T-cell (primary cell): ENCODE measurements at regions not wholly inside any gene's neighbourhood (a gene's known extent, or its start where the extent isn't known, plus 50 kb on each side); places are given as distances from the start of the nearest gene placed in this dataset.

Source experiments
- ATAC-seq, 4 experiments: fragments of 200-7000 bp in 3 of 4; fragments of 150-1000 bp in 1 of 4; cut with Tn5 transposase; replicated peaks in 1 of 4; 1 replicate in 3 of 4; 2 replicates in 1 of 4; pipeline ENCODE4 v1.10.0; 2021; ENCODE audit warnings: moderate library complexity in 3 of 4, mild to moderate bottlenecking in 2 of 4, moderate number of reproducible peaks in 1 of 4
- CTCF ChIA-PET, 2 donors: fragments of 300-600 bp; sonication (Branson Sonifier 250); formaldehyde crosslinking; loops; one replicate each; lab custom pipeline; 2022; ENCODE audit warnings: antibody characterized with exemption in 2 of 2; lab: Charles Lee
- POLR2A ChIA-PET, 2 donors: fragments of 300-600 bp; sonication (Branson Sonifier 250); formaldehyde crosslinking; loops; one replicate each; lab custom pipeline; 2022; ENCODE audit warnings: antibody characterized with exemption in 2 of 2; lab: Charles Lee
- DNase-seq, 35 experiments: peaks; one replicate each; pipeline versions ENCODE4 v3.0.0 to v3.0.0-alpha.2; 2013 to 2023
- H3K27ac ChIP-seq: one replicate; pipeline ENCODE4 v1.5.1; 2013; ENCODE audit warnings: low read length
- H3K27me3 ChIP-seq, 2 experiments: replicated peaks in 1 of 2; 1 replicate in 1 of 2; 2 replicates in 1 of 2; pipeline versions ENCODE4 v1.6.1 to v1.7.0; 2013; ENCODE audit warnings: low read length in 1 of 2, mixed read lengths in 1 of 2; ENCODE audit not compliant: control insufficient read depth in 2 of 2, insufficient read depth in 2 of 2; ENCODE audit errors: extremely low read depth in 1 of 2
- H3K36me3 ChIP-seq, 2 donors: 1 replicate in 1 of 2; 2 replicates in 1 of 2; pipeline versions ENCODE4 v1.6.1 to v1.7.0; 2013; ENCODE audit warnings: low read length in 1 of 2; ENCODE audit not compliant: control insufficient read depth in 2 of 2, insufficient read depth in 1 of 2; ENCODE audit errors: extremely low read depth in 1 of 2
- H3K4me1 ChIP-seq, 2 experiments: 1 replicate in 1 of 2; 2 replicates in 1 of 2; pipeline versions ENCODE4 v1.6.1 to v1.7.0; 2013; ENCODE audit warnings: low read length in 2 of 2, mixed read lengths in 1 of 2; ENCODE audit not compliant: insufficient read depth in 2 of 2, control insufficient read depth in 1 of 2; ENCODE audit errors: extremely low read depth in 1 of 2
- H3K4me3 ChIP-seq, 2 donors: 1 replicate in 1 of 2; 2 replicates in 1 of 2; pipeline versions ENCODE4 v1.5.1 to v1.7.0; 2013; ENCODE audit warnings: mild to moderate bottlenecking in 2 of 2, low read length in 1 of 2, moderate library complexity in 1 of 2; ENCODE audit not compliant: control insufficient read depth in 1 of 2; ENCODE audit errors: extremely low read depth in 1 of 2
- H3K9me3 ChIP-seq: 2 replicates; pipeline ENCODE4 v1.7.0; 2013
- H3K27ac Mint-ChIP-seq, 2 donors: one replicate each; pipeline ENCODE4 v1.8.0; 2020 to 2021; ENCODE audit warnings: mild to moderate bottlenecking in 2 of 2, mixed read lengths in 2 of 2
- H3K27me3 Mint-ChIP-seq, 2 donors: one replicate each; pipeline ENCODE4 v1.8.0; 2021 to 2022; ENCODE audit warnings: mixed read lengths in 2 of 2
- H3K36me3 Mint-ChIP-seq: one replicate; pipeline ENCODE4 v1.8.0; 2021; ENCODE audit warnings: mixed read lengths
- H3K4me1 Mint-ChIP-seq, 3 donors: one replicate each; pipeline ENCODE4 v1.8.0; 2020 to 2022; ENCODE audit warnings: mixed read lengths in 3 of 3, mild to moderate bottlenecking in 1 of 3
- H3K4me3 Mint-ChIP-seq, 3 donors: one replicate each; pipeline ENCODE4 v1.8.0; 2020 to 2022; ENCODE audit warnings: mild to moderate bottlenecking in 3 of 3, mixed read lengths in 3 of 3, moderate library complexity in 3 of 3
- H3K9me3 Mint-ChIP-seq, 3 donors: one replicate each; pipeline ENCODE4 v1.8.0; 2020 to 2022; ENCODE audit warnings: mixed read lengths in 3 of 3
- WGBS: methylation state at CpG from one replicate; pipeline ENCODE4 v1.1.5; 2013; ENCODE audit warnings: missing lambda C conversion rate; ENCODE audit not compliant: insufficient coverage; 5-methylcytosine and 5-hydroxymethylcytosine counted together

DNA sequence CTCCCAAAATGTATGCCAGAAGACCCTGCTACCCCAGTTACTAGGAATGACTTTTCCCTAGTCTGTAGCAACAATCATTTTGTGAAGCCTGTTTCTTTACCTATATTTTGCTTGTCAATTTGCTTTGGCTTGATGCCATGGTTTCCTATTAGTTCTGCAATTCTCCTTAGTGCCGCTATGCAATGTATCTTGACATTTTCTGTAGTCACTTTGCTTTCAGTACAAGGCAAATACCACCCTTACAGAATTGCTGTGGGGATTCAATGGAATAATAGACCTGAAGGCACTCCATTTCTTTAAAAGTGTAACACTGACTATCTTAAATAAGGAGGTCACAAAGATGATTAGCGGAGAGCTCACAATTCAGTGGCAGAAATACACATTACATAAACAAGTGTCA, 291.1 kb downstream of the NR2F1-AS1 start:
- Mint-ChIP-seq H3K9me3 (peaks cover 9 to 15% (median 14%) of the 10 kb centered on the region in 3 donors), H3K4me1 (no peaks in the 10 kb centered on the region), H3K4me3 (no peak overlapping the region), H3K27me3 (no peaks in the 10 kb centered on the region), H3K27ac (no peak overlapping the region), H3K36me3 (no peaks in the 10 kb centered on the region)
- Histone ChIP-seq H3K36me3 (no peaks in the 10 kb centered on the region), H3K27me3 (no peaks in the 10 kb centered on the region), H3K4me1 (no peaks in the 10 kb centered on the region), H3K9me3 (no peaks in the 10 kb centered on the region), H3K4me3 (no peak overlapping the region), H3K27ac (no peak overlapping the region)
- ATAC-seq (no peak), DNase-seq (no peak)
- CTCF ChIA-PET, result no interaction called here
- WGBS, result no CpG with 5 or more reads among the region's 2 CpGs
- POLR2A ChIA-PET, result no interaction called here

DNA sequence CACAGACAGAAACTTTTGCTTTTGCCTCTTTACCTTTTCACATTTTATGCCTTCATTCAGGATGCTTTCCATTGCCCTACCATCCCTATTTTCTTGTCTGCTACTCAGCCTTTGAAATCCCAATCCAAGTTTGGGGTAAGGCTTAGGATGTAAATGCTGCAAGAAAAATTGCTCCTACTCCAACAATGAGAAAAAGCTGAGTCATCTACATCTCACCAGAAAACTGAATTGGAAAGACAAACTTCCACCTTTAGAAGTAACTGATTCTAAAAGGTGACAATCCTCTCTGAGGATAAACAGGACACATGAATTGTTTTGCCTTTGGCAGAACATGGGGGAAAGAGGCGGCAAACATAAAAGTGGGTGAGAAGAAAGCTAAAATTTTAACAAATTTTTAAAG, 295.6 kb downstream of the NR2F1-AS1 start:
- Histone ChIP-seq H3K4me3 (no peak overlapping the region), H3K9me3 (no peaks in the 10 kb centered on the region), H3K36me3 (no peaks in the 10 kb centered on the region), H3K27ac (no peak overlapping the region), H3K4me1 (no peaks in the 10 kb centered on the region), H3K27me3 (no peaks in the 10 kb centered on the region)
- no peaks in the 10 kb centered on the region for H3K4me1 Mint-ChIP-seq
- no peaks in the 10 kb centered on the region for H3K36me3 Mint-ChIP-seq
- ChIA-PET POLR2A (no interaction called here), CTCF (no interaction called here)
- ATAC-seq, result no peak
- no peak for DNase-seq
- WGBS, result no CpG with 5 or more reads among the region's 1 CpG
- no peak overlapping the region for H3K27ac Mint-ChIP-seq
- no peak overlapping the region for H3K4me3 Mint-ChIP-seq
- H3K9me3 Mint-ChIP-seq, result peaks cover 9 to 15% (median 14%) of the 10 kb centered on the region in 3 donors
- no peaks in the 10 kb centered on the region for H3K27me3 Mint-ChIP-seq

DNA sequence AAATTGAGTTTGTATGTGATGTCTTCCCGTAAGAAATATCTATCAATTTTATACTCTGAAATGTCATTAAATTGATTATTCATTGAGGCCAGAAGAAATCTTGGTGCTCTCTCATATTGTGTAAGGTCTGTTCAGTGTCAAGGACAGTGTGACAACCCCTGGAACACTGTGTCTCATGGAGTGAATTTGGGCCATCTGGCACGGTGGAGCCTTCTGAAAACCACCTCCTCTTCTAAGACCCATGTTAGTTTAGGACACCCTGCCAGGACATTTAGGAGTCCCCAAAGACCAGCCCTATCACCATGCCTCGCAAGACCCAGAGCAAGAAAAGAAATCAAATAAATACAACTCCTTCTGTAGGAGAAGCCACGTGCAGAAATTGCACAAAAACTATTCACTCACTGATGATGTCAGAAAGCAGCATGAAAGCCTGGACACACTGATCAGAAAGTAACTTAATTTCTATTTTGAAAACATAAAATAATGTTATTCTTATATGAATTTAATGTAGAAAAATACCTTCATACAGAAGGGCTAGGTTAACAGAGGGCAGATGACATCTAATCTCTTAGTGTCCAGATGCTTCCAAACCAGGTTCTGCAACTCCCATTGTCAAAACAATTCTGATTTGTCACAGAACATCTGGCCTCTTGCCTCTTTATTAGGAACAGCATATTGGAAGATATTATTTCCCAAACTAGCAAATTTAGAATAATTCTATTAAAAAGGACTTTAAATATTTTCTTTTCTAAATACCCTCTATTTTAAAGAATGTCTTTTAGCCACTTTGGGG, 298.8 kb downstream of the NR2F1-AS1 start:
- Histone ChIP-seq H3K9me3 (no peaks in the 10 kb centered on the region), H3K27me3 (no peaks in the 10 kb centered on the region), H3K4me3 (no peak overlapping the region), H3K27ac (no peak overlapping the region), H3K36me3 (no peaks in the 10 kb centered on the region), H3K4me1 (no peaks in the 10 kb centered on the region)
- no peaks in the 10 kb centered on the region for H3K36me3 Mint-ChIP-seq
- no peak overlapping the region for H3K27ac Mint-ChIP-seq
- WGBS, result no CpG with 5 or more reads among the region's 4 CpGs
- DNase-seq, result no peak
- no peaks in the 10 kb centered on the region for H3K4me1 Mint-ChIP-seq
- CTCF ChIA-PET, result no interaction called here
- peaks cover 8 to 10% (median 10%) of the 10 kb centered on the region in 3 donors for H3K9me3 Mint-ChIP-seq
- ATAC-seq, result no peak
- POLR2A ChIA-PET, result no interaction called here
- H3K27me3 Mint-ChIP-seq, result no peaks in the 10 kb centered on the region
- H3K4me3 Mint-ChIP-seq, result no peak overlapping the region

GRCh38 chr5:93280518-93280917, 300.5 kb downstream of the NR2F1-AS1 start:
- Histone ChIP-seq H3K27me3 (no peaks in the 10 kb centered on the region), H3K9me3 (no peaks in the 10 kb centered on the region), H3K4me1 (no peaks in the 10 kb centered on the region), H3K27ac (no peak overlapping the region), H3K4me3 (no peak overlapping the region), H3K36me3 (no peaks in the 10 kb centered on the region)
- H3K9me3 Mint-ChIP-seq, result peaks cover 0 to 2% (median 0%) of the 10 kb centered on the region in 3 donors
- no peaks in the 10 kb centered on the region for H3K4me1 Mint-ChIP-seq
- H3K36me3 Mint-ChIP-seq, result no peaks in the 10 kb centered on the region
- DNase-seq (no peak), ATAC-seq (no peak)
- POLR2A ChIA-PET, result no interaction called here
- H3K27me3 Mint-ChIP-seq, result no peaks in the 10 kb centered on the region
- WGBS, result 88% methylated on average over 1 of the region's 3 CpGs
- no peak overlapping the region for H3K27ac Mint-ChIP-seq
- CTCF ChIA-PET, result no interaction called here
- H3K4me3 Mint-ChIP-seq, result no peak overlapping the region

GRCh38 chr5:93279296-93279963, 301.6 kb downstream of the NR2F1-AS1 start:
- WGBS, result 80% methylated on average over 1 of the region's 3 CpGs

DNA sequence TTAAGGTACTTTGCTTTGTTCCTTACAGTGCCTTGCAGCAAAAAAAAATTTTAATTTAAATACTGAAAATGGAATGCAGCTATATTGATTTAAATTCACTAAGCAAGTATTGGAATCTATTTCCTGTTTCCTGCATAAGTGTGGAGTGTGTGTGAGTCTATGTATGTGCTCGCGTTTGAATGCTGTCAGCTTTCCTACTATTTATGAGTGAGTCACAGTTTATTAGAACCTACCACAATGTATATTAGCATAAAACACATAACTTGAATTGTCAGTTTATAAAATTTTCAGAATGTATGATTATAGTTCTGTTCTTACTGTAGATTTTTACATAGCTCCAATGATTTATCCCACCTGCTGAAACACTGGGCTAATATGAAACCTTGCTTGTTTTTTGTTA, 302.1 kb downstream of the NR2F1-AS1 start:
- peaks cover 0 to 4% (median 0%) of the 10 kb centered on the region in 3 donors for H3K9me3 Mint-ChIP-seq

More at GRCh38 chr5:93279296-93279963, 301.6 kb downstream of the NR2F1-AS1 start:
- ChIA-PET CTCF (no interaction called here), POLR2A (no interaction called here)
- Histone ChIP-seq H3K27ac (no peak overlapping the region), H3K9me3 (no peaks in the 10 kb centered on the region), H3K27me3 (no peaks in the 10 kb centered on the region), H3K4me1 (no peaks in the 10 kb centered on the region), H3K4me3 (no peak overlapping the region), H3K36me3 (no peaks in the 10 kb centered on the region)
- Mint-ChIP-seq H3K9me3 (no peaks in the 10 kb centered on the region), H3K4me3 (no peak overlapping the region), H3K27ac (no peak overlapping the region), H3K36me3 (no peaks in the 10 kb centered on the region), H3K4me1 (no peaks in the 10 kb centered on the region), H3K27me3 (no peaks in the 10 kb centered on the region)
- DNase-seq, result no peak
- ATAC-seq, result no peak

More for the DNA sequence above, 302.1 kb downstream of the NR2F1-AS1 start:
- Histone ChIP-seq H3K36me3 (no peaks in the 10 kb centered on the region), H3K9me3 (no peaks in the 10 kb centered on the region), H3K27ac (no peak overlapping the region), H3K4me1 (no peaks in the 10 kb centered on the region), H3K27me3 (no peaks in the 10 kb centered on the region), H3K4me3 (no peak overlapping the region)
- Mint-ChIP-seq H3K36me3 (no peaks in the 10 kb centered on the region), H3K27me3 (no peaks in the 10 kb centered on the region), H3K4me3 (no peak overlapping the region), H3K4me1 (no peaks in the 10 kb centered on the region), H3K27ac (no peak overlapping the region)
- DNase-seq (no peak), ATAC-seq (no peak)
- ChIA-PET POLR2A (no interaction called here), CTCF (no interaction called here)
- no CpG with 5 or more reads among the region's 2 CpGs for WGBS
